ENCODE measurements at regions not wholly inside any gene's neighbourhood (a gene's known extent, or its start where the extent isn't known, plus 50 kb on each side); places are given as distances from the start of the nearest gene placed in this dataset.
A peak's percentile ranks its signal among the peaks of the same experiment; 100 is the strongest.

- Histone ChIP-seq H3K4me3 (ENCODE audit: low read length) (no peak overlapping the region), H3K9me3 (ENCODE audit: control insufficient read depth, insufficient read depth, low read length) (no peaks in the 10 kb centered on the region), H3K4me1 (ENCODE audit: control insufficient read depth, insufficient read depth, low read length) (no peaks in the 10 kb centered on the region), H3K27me3 (ENCODE audit: control insufficient read depth, insufficient read depth, low read length) (no peaks in the 10 kb centered on the region), H3K27ac (ENCODE audit: low read length) (no peak overlapping the region), H3K36me3 (ENCODE audit: control insufficient read depth, insufficient read depth, low read length) (no peaks in the 10 kb centered on the region)
- DNase-seq (ENCODE audit: low read depth, low spot score), result no peak
Measured at GRCh38 chr20:61030130-61030529, 221.9 kb upstream of the CDH4 start.

- Histone ChIP-seq H3K4me3 (ENCODE audit: low read length) (no peak overlapping the region), H3K9me3 (ENCODE audit: control insufficient read depth, insufficient read depth, low read length) (no peaks in the 10 kb centered on the region), H3K27me3 (ENCODE audit: control insufficient read depth, insufficient read depth, low read length) (no peaks in the 10 kb centered on the region), H3K27ac (ENCODE audit: low read length) (no peak overlapping the region), H3K4me1 (ENCODE audit: control insufficient read depth, insufficient read depth, low read length) (no peaks in the 10 kb centered on the region), H3K36me3 (ENCODE audit: control insufficient read depth, insufficient read depth, low read length) (no peaks in the 10 kb centered on the region)
- WGBS (ENCODE audit: insufficient coverage, insufficient read length), result no CpG with 5 or more reads among the region's 10 CpGs
- no peak for DNase-seq (ENCODE audit: low read depth, low spot score)
Measured at GRCh38 chr20:61031101-61031830, 220.8 kb upstream of the CDH4 start.

- DNase-seq (ENCODE audit: low read depth, low spot score), result no peak
- Histone ChIP-seq H3K36me3 (ENCODE audit: control insufficient read depth, insufficient read depth, low read length) (no peaks in the 10 kb centered on the region), H3K9me3 (ENCODE audit: control insufficient read depth, insufficient read depth, low read length) (no peaks in the 10 kb centered on the region), H3K27me3 (ENCODE audit: control insufficient read depth, insufficient read depth, low read length) (no peaks in the 10 kb centered on the region), H3K27ac (ENCODE audit: low read length) (no peak overlapping the region), H3K4me1 (ENCODE audit: control insufficient read depth, insufficient read depth, low read length) (no peaks in the 10 kb centered on the region), H3K4me3 (ENCODE audit: low read length) (no peak overlapping the region)
- WGBS (ENCODE audit: insufficient coverage, insufficient read length), result no CpG with 5 or more reads among the region's 3 CpGs
Measured at GRCh38 chr20:61037498-61037897, 214.6 kb upstream of the CDH4 start.

GRCh38 chr20:61041481-61041880 is 210.6 kb upstream of the CDH4 start:
- H3K9me3 ChIP-seq (ENCODE audit: control insufficient read depth, insufficient read depth, low read length), result no peaks in the 10 kb centered on the region
- WGBS (ENCODE audit: insufficient coverage, insufficient read length), result no CpG with 5 or more reads among the region's 4 CpGs
- DNase-seq (ENCODE audit: low read depth, low spot score), result no peak
- H3K4me1 ChIP-seq (ENCODE audit: control insufficient read depth, insufficient read depth, low read length), result no peaks in the 10 kb centered on the region
- H3K27me3 ChIP-seq (ENCODE audit: control insufficient read depth, insufficient read depth, low read length), result no peaks in the 10 kb centered on the region
- H3K27ac ChIP-seq (ENCODE audit: low read length), result no peak overlapping the region
- H3K4me3 ChIP-seq (ENCODE audit: low read length), result no peak overlapping the region
- H3K36me3 ChIP-seq (ENCODE audit: control insufficient read depth, insufficient read depth, low read length), result no peaks in the 10 kb centered on the region

- Histone ChIP-seq H3K27ac (ENCODE audit: low read length) (no peak overlapping the region), H3K36me3 (ENCODE audit: control insufficient read depth, insufficient read depth, low read length) (no peaks in the 10 kb centered on the region), H3K4me1 (ENCODE audit: control insufficient read depth, insufficient read depth, low read length) (no peaks in the 10 kb centered on the region), H3K9me3 (ENCODE audit: control insufficient read depth, insufficient read depth, low read length) (no peaks in the 10 kb centered on the region), H3K4me3 (ENCODE audit: low read length) (no peak overlapping the region), H3K27me3 (ENCODE audit: control insufficient read depth, insufficient read depth, low read length) (no peaks in the 10 kb centered on the region)
- no CpG with 5 or more reads among the region's 25 CpGs for WGBS (ENCODE audit: insufficient coverage, insufficient read length)
- DNase-seq (ENCODE audit: low read depth, low spot score), result no peak
Measured at GRCh38 chr20:61042506-61043385, 209.3 kb upstream of the CDH4 start.

GRCh38 chr20:61043681-61044080 is 208.4 kb upstream of the CDH4 start:
- Histone ChIP-seq H3K9me3 (ENCODE audit: control insufficient read depth, insufficient read depth, low read length) (no peaks in the 10 kb centered on the region), H3K36me3 (ENCODE audit: control insufficient read depth, insufficient read depth, low read length) (no peaks in the 10 kb centered on the region), H3K4me3 (ENCODE audit: low read length) (no peak overlapping the region), H3K27me3 (ENCODE audit: control insufficient read depth, insufficient read depth, low read length) (no peaks in the 10 kb centered on the region), H3K27ac (ENCODE audit: low read length) (no peak overlapping the region), H3K4me1 (ENCODE audit: control insufficient read depth, insufficient read depth, low read length) (no peaks in the 10 kb centered on the region)
- WGBS (ENCODE audit: insufficient coverage, insufficient read length), result no CpG with 5 or more reads among the region's 9 CpGs
- no peak for DNase-seq (ENCODE audit: low read depth, low spot score)

- Histone ChIP-seq H3K4me3 (ENCODE audit: low read length) (no peak overlapping the region), H3K4me1 (ENCODE audit: control insufficient read depth, insufficient read depth, low read length) (no peaks in the 10 kb centered on the region), H3K36me3 (ENCODE audit: control insufficient read depth, insufficient read depth, low read length) (no peaks in the 10 kb centered on the region), H3K27ac (ENCODE audit: low read length) (no peak overlapping the region), H3K27me3 (ENCODE audit: control insufficient read depth, insufficient read depth, low read length) (no peaks in the 10 kb centered on the region), H3K9me3 (ENCODE audit: control insufficient read depth, insufficient read depth, low read length) (no peaks in the 10 kb centered on the region)
- WGBS (ENCODE audit: insufficient coverage, insufficient read length), result no CpG with 5 or more reads among the region's 4 CpGs
- DNase-seq (ENCODE audit: low read depth, low spot score), result peak; percentile 22
Measured at GRCh38 chr20:61044499-61044898, 207.6 kb upstream of the CDH4 start.

GRCh38 chr20:61045091-61045490 is 207.0 kb upstream of the CDH4 start:
- Histone ChIP-seq H3K27me3 (ENCODE audit: control insufficient read depth, insufficient read depth, low read length) (no peaks in the 10 kb centered on the region), H3K4me3 (ENCODE audit: low read length) (no peak overlapping the region), H3K4me1 (ENCODE audit: control insufficient read depth, insufficient read depth, low read length) (no peaks in the 10 kb centered on the region), H3K9me3 (ENCODE audit: control insufficient read depth, insufficient read depth, low read length) (no peaks in the 10 kb centered on the region), H3K36me3 (ENCODE audit: control insufficient read depth, insufficient read depth, low read length) (no peaks in the 10 kb centered on the region), H3K27ac (ENCODE audit: low read length) (no peak overlapping the region)
- no peak for DNase-seq (ENCODE audit: low read depth, low spot score)
- WGBS (ENCODE audit: insufficient coverage, insufficient read length), result 100% methylated on average over 1 of the region's 1 CpG

GRCh38 chr20:61045876-61046585 is 206.0 kb upstream of the CDH4 start:
- DNase-seq (ENCODE audit: low read depth, low spot score), result no peak
- WGBS (ENCODE audit: insufficient coverage, insufficient read length), result no CpG with 5 or more reads among the region's 3 CpGs

GRCh38 chr20:61046721-61047351 is 205.2 kb upstream of the CDH4 start:
- no peak for DNase-seq (ENCODE audit: low read depth, low spot score)
- no peaks in the 10 kb centered on the region for H3K27me3 ChIP-seq (ENCODE audit: control insufficient read depth, insufficient read depth, low read length)
- no CpG with 5 or more reads among the region's 9 CpGs for WGBS (ENCODE audit: insufficient coverage, insufficient read length)

More at GRCh38 chr20:61045876-61046585, 206.0 kb upstream of the CDH4 start:
- Histone ChIP-seq H3K27me3 (ENCODE audit: control insufficient read depth, insufficient read depth, low read length) (no peaks in the 10 kb centered on the region), H3K4me3 (ENCODE audit: low read length) (no peak overlapping the region), H3K9me3 (ENCODE audit: control insufficient read depth, insufficient read depth, low read length) (no peaks in the 10 kb centered on the region), H3K27ac (ENCODE audit: low read length) (no peak overlapping the region), H3K4me1 (ENCODE audit: control insufficient read depth, insufficient read depth, low read length) (no peaks in the 10 kb centered on the region), H3K36me3 (ENCODE audit: control insufficient read depth, insufficient read depth, low read length) (no peaks in the 10 kb centered on the region)

More at GRCh38 chr20:61046721-61047351, 205.2 kb upstream of the CDH4 start:
- H3K27ac ChIP-seq (ENCODE audit: low read length), result no peak overlapping the region
- H3K36me3 ChIP-seq (ENCODE audit: control insufficient read depth, insufficient read depth, low read length), result no peaks in the 10 kb centered on the region
- no peaks in the 10 kb centered on the region for H3K9me3 ChIP-seq (ENCODE audit: control insufficient read depth, insufficient read depth, low read length)
- H3K4me1 ChIP-seq (ENCODE audit: control insufficient read depth, insufficient read depth, low read length), result no peaks in the 10 kb centered on the region
- H3K4me3 ChIP-seq (ENCODE audit: low read length), result no peak overlapping the region
